Mesodermal cell (in vitro differentiated cells): ENCODE measurements at regions not wholly inside any gene's neighbourhood (a gene's known extent, or its start where the extent isn't known, plus 50 kb on each side); places are given as distances from the start of the nearest gene placed in this dataset.

Experiments used
- H3K27ac ChIP-seq: 2 replicates; pipeline ENCODE4 v1.7.0; 2013; ENCODE audit warnings: mild to moderate bottlenecking, low read depth, low read length, moderate library complexity; ENCODE audit not compliant: severe bottlenecking
- H3K36me3 ChIP-seq: 2 replicates; pipeline ENCODE4 v1.7.1; 2013; ENCODE audit warnings: mild to moderate bottlenecking, low read length, moderate library complexity; ENCODE audit not compliant: control insufficient read depth, insufficient read depth
- H3K4me1 ChIP-seq: one replicate; pipeline ENCODE4 v1.7.1; 2013; ENCODE audit warnings: mild to moderate bottlenecking, low read length; ENCODE audit not compliant: insufficient read depth, control insufficient read depth, poor library complexity, severe bottlenecking
- H3K4me3 ChIP-seq: 2 replicates; pipeline ENCODE4 v1.7.0; 2013; ENCODE audit warnings: low read length, control low read depth, mild to moderate bottlenecking; ENCODE audit not compliant: insufficient read depth, poor library complexity, severe bottlenecking; ENCODE audit errors: extremely low read depth
- H3K9me3 ChIP-seq: 2 replicates; pipeline ENCODE4 v1.7.1; 2013; ENCODE audit warnings: mild to moderate bottlenecking, low read length, moderate library complexity; ENCODE audit not compliant: control insufficient read depth
- WGBS, 2 experiments: methylation state at CpG; one replicate each; pipeline ENCODE4 v1.1.5; 2013; ENCODE audit warnings: missing lambda C conversion rate in 2 of 2; ENCODE audit not compliant: insufficient coverage in 2 of 2; 5-methylcytosine and 5-hydroxymethylcytosine counted together

GRCh38 chr12:126588586-126589249 lies 1523.5 kb downstream of the AACS start:
- Histone ChIP-seq H3K4me3 (no peak overlapping the region), H3K4me1 (no peaks in the 10 kb centered on the region), H3K27ac (no peak overlapping the region), H3K9me3 (no peaks in the 10 kb centered on the region), H3K36me3 (no peaks in the 10 kb centered on the region)
- WGBS, 2 experiments = 87 to 97% methylated on average over 5 of the region's 8 CpGs

DNA sequence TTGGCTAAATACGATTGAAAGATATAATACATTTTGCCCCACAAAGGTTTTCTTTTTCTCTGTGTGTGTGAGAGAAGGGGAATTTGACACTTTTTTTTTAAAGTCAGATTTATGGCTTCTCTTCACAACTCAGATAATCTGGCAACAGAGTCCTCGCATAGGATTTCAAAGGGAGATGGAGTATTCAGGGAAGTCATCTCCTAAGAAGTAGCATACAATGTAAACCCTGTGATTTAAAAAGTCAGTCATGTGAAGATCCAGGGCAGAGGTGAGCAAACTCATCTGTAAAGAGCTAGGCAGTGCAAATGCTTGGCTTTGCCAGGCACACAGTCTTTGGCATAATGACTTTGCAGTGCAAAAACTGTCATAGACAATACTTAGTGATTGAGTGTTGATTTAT lies 1526.3 kb downstream of the AACS start:
- no peaks in the 10 kb centered on the region for H3K4me1 ChIP-seq
- H3K9me3 ChIP-seq = no peaks in the 10 kb centered on the region
- H3K27ac ChIP-seq = no peak overlapping the region
- no CpG with 5 or more reads among the region's 2 CpGs for WGBS, 2 experiments
- no peaks in the 10 kb centered on the region for H3K36me3 ChIP-seq
- no peak overlapping the region for H3K4me3 ChIP-seq

DNA sequence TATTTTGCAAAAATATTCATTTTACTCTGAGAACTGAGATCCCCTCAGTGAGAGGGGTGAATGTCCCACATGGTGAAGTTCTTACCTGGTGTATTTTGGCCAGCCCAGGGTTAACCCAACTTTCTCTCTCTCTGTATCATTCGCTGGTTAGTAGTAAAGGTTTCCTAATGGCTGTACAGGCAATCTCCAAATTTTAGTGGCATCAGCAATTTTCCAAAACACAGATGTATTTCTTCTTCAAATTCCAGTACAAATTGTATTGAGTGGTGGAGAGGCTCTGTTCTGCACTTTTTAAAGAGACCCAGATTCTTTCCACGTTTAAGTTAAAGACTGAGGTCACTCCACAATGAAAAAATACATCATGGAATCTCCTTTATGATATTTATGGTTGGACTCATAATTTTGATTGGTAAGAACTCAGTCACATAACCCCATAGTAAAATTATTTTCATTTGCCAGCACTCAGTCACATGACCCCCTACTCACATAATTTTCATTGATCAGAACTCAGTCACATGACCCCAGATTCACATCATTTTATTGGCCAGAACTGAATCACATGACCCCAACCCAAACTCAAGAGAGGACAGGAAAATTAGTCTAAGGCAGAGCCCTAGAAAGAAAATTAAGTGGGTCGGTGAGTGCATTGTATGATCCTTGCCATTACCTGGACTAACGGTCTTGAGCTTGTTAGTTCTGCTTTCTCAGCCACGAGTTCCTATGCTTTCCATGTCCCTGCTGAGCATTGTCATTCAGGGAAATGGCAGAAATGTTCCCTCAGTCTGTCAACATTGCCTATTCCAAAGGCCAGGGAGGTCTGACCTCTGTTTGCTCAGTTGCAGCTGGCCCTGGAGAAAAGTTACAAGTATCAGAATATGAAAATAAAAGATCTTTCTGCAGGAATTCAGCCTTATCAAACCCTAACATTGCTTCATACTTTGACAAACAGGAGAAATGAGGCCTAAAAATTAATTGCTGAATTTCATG lies 1536.2 kb downstream of the AACS start:
- Histone ChIP-seq H3K4me1 (no peaks in the 10 kb centered on the region), H3K9me3 (no peaks in the 10 kb centered on the region), H3K4me3 (no peak overlapping the region), H3K36me3 (no peaks in the 10 kb centered on the region), H3K27ac (no peak overlapping the region)
- 61 to 76% methylated on average over 3 of the region's 5 CpGs for WGBS, 2 experiments

GRCh38 chr12:126602612-126603011 lies 1537.4 kb downstream of the AACS start:
- H3K9me3 ChIP-seq = no peaks in the 10 kb centered on the region
- no peaks in the 10 kb centered on the region for H3K36me3 ChIP-seq
- H3K4me1 ChIP-seq = no peaks in the 10 kb centered on the region
- 100% methylated on average over 1 to 2 of the region's 7 CpGs for WGBS, 2 experiments
- no peak overlapping the region for H3K27ac ChIP-seq
- no peak overlapping the region for H3K4me3 ChIP-seq

DNA sequence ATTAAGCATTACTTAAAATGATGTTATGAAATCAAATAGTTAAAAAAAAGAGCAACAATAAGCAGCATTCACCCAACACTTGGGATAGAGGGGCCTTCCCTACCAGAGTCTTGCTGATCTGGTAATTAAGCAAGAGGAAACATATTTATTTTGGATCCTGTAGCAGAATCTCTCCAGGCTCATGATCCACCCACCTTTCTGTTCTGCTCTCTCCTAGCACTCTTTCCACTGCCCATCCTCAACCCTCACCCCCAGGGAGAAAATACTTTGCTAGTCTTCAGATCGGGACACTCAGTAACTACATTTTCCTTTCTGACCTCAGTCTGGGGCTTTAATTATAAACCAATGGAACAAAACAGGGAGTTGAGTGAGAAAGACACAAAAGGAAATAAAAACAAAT lies 1541.9 kb downstream of the AACS start:
- no peaks in the 10 kb centered on the region for H3K36me3 ChIP-seq
- no peaks in the 10 kb centered on the region for H3K4me1 ChIP-seq
- H3K9me3 ChIP-seq = no peaks in the 10 kb centered on the region
- H3K27ac ChIP-seq = no peak overlapping the region
- no CpG with 5 or more reads among the region's 1 CpG for WGBS, 2 experiments
- no peak overlapping the region for H3K4me3 ChIP-seq

GRCh38 chr12:126607867-126608266 lies 1542.6 kb downstream of the AACS start:
- Histone ChIP-seq H3K9me3 (peaks cover under 1% of the 10 kb centered on the region), H3K36me3 (no peaks in the 10 kb centered on the region), H3K4me1 (no peaks in the 10 kb centered on the region), H3K4me3 (no peak overlapping the region), H3K27ac (no peak overlapping the region)
- no CpG with 5 or more reads among the region's 1 CpG for WGBS, 2 experiments

GRCh38 chr12:126608607-126609175 lies 1543.5 kb downstream of the AACS start:
- H3K9me3 ChIP-seq = peaks cover 5% of the 10 kb centered on the region
- H3K27ac ChIP-seq = no peak overlapping the region
- no peak overlapping the region for H3K4me3 ChIP-seq
- no peaks in the 10 kb centered on the region for H3K36me3 ChIP-seq
- no CpG with 5 or more reads among the region's 2 CpGs for WGBS, 2 experiments
- H3K4me1 ChIP-seq = no peaks in the 10 kb centered on the region

DNA sequence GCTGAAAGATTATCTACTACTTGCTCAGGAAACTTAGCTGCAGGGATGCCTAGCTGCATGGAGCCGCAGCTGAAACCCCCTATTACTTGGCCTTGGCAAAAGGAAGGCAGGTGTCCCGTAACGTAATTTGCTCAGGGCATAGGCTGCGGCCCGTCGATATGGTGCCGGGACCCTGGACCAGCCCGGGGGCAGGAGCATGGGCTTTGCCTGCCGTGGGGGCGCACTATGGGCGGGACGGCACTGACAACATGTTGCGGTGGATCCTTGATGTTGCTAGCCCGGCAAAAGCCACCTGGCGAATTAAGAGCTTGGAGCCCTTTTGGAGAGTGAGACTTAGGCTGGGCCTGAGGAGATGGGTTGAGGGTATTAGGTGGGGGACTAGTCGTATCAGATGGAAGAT lies 1551.2 kb downstream of the AACS start:
- peaks cover 9% of the 10 kb centered on the region for H3K9me3 ChIP-seq
- WGBS, 2 experiments = 84 to 91% methylated on average over 15 of the region's 16 CpGs
- H3K4me3 ChIP-seq = no peak overlapping the region
- H3K4me1 ChIP-seq = no peaks in the 10 kb centered on the region
- no peak overlapping the region for H3K27ac ChIP-seq
- no peaks in the 10 kb centered on the region for H3K36me3 ChIP-seq

GRCh38 chr12:126617312-126617711 lies 1552.1 kb downstream of the AACS start:
- WGBS, 2 experiments = 82 to 93% methylated on average over 3 to 4 of the region's 5 CpGs
- Histone ChIP-seq H3K36me3 (no peaks in the 10 kb centered on the region), H3K4me1 (no peaks in the 10 kb centered on the region), H3K27ac (no peak overlapping the region), H3K4me3 (no peak overlapping the region), H3K9me3 (peaks cover 9% of the 10 kb centered on the region)

DNA sequence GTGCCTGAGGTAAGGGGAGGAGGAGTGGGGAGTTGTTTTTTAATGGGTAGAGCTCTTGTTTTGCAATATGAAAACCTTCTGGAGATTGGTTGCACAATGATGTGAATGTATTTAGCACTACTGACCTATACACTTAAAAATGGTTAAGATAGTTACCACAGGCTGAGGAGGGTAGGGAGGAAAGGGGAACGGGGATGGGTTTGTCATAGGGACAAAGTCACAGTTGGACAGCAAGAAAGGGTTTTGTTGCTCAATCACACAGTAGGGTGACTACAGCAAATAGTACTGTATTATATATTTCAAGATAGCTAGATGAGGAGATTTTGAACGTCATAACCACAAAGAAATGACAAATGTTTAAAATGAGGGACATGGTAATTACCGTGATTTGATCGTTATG lies 1562.4 kb downstream of the AACS start:
- WGBS, 2 experiments = no CpG with 5 or more reads among the region's 4 CpGs
- Histone ChIP-seq H3K4me1 (no peaks in the 10 kb centered on the region), H3K27ac (no peak overlapping the region)

More for the DNA sequence above, 1562.4 kb downstream of the AACS start:
- Histone ChIP-seq H3K9me3 (no peaks in the 10 kb centered on the region), H3K36me3 (no peaks in the 10 kb centered on the region), H3K4me3 (no peak overlapping the region)
